DND-41 (cell line): ENCODE measurements at regions not wholly inside any gene's neighbourhood (a gene's known extent, or its start where the extent isn't known, plus 50 kb on each side); places are given as distances from the start of the nearest gene placed in this dataset.

Source experiments
- EZH2 ChIP-seq: IDR thresholded peaks from 3 replicates; pipeline ENCODE4 v1.6.1; 2012; ENCODE audit warnings: borderline replicate concordance, low read depth, mild to moderate bottlenecking, moderate library complexity, low read length, inconsistent platforms; ENCODE audit not compliant: severe bottlenecking
- TF ChIP-seq, protein P1 (sequence below): IDR thresholded peaks from 2 replicates; pipeline ENCODE4 v1.5.1; 2012; ENCODE audit warnings: borderline replicate concordance, low read length, moderate library complexity, mild to moderate bottlenecking; ENCODE audit not compliant: poor library complexity, severe bottlenecking; ENCODE audit errors: extremely low read depth

DNA sequence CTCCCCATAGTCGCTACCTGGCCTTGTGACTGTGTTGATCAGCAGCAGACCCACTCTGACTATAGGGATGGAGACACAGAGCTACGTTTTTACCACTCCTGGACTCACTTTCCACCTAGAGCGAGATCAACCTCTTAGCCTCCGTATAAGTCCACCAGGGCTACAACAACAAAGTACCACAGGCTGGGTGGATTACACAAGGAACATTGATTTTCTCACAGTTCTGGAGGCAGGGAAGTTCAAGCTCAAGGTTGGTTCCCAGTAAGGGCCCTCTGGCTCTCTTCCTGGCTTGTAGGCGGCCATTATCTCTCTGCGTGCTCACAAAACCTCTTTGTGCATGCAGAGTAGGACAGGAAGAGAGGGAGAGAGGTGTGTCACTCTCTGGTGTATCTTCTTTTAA is 330.4 kb upstream of the PROK2 start:
- TF ChIP-seq, protein P1, sequence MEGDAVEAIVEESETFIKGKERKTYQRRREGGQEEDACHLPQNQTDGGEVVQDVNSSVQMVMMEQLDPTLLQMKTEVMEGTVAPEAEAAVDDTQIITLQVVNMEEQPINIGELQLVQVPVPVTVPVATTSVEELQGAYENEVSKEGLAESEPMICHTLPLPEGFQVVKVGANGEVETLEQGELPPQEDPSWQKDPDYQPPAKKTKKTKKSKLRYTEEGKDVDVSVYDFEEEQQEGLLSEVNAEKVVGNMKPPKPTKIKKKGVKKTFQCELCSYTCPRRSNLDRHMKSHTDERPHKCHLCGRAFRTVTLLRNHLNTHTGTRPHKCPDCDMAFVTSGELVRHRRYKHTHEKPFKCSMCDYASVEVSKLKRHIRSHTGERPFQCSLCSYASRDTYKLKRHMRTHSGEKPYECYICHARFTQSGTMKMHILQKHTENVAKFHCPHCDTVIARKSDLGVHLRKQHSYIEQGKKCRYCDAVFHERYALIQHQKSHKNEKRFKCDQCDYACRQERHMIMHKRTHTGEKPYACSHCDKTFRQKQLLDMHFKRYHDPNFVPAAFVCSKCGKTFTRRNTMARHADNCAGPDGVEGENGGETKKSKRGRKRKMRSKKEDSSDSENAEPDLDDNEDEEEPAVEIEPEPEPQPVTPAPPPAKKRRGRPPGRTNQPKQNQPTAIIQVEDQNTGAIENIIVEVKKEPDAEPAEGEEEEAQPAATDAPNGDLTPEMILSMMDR = no peak
- TF ChIP-seq EZH2 = no peak
